HUES6 (cell line): ENCODE measurements at regions not wholly inside any gene's neighbourhood (a gene's known extent, or its start where the extent isn't known, plus 50 kb on each side); places are given as distances from the start of the nearest gene placed in this dataset.

Source experiments
- H3K27ac ChIP-seq: 2 replicates; pipeline ENCODE4 v1.7.0; 2013; ENCODE audit warnings: low read depth, mild to moderate bottlenecking, low read length, inconsistent platforms
- H3K27me3 ChIP-seq: 2 replicates; pipeline ENCODE4 v1.6.1; 2013; ENCODE audit warnings: low read length; ENCODE audit not compliant: control insufficient read depth, insufficient read depth
- H3K36me3 ChIP-seq: 2 replicates; pipeline ENCODE4 v1.6.1; 2013; ENCODE audit warnings: low read length; ENCODE audit not compliant: control insufficient read depth, insufficient read depth
- H3K4me1 ChIP-seq: 2 replicates; pipeline ENCODE4 v1.6.1; 2013; ENCODE audit warnings: low read length; ENCODE audit not compliant: control insufficient read depth, insufficient read depth
- H3K4me3 ChIP-seq: 2 replicates; pipeline ENCODE4 v1.5.1; 2013; ENCODE audit warnings: low read depth, low read length
- H3K9ac ChIP-seq: one replicate; pipeline ENCODE4 v1.6.1; 2013; ENCODE audit warnings: mild to moderate bottlenecking, low read length
- H3K9me3 ChIP-seq: 2 replicates; pipeline ENCODE4 v1.6.1; 2013; ENCODE audit warnings: low read depth, low read length; ENCODE audit not compliant: control insufficient read depth, insufficient read depth

DNA sequence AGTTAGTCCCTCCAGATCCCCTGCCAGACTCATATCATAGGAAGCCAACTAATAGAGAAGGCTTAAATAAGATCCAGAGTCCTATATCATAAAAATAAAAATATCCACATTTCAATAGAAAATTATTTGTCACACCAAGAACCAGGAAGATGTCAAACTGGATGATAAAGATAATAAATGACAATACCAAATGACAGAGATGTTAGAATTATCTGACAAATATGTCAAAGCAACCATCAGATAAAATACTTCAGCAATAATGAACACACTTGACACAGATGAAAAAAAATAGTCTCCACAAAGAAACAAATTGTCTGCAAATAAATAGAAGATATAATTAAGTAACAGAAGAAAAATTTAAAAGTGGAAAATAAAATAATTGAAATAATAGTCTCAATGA lies 300.7 kb upstream of the FTMT start:
- no peak overlapping the region for H3K4me3 ChIP-seq
- H3K9ac ChIP-seq = no peak overlapping the region
- H3K36me3 ChIP-seq = no peaks in the 10 kb centered on the region
- H3K4me1 ChIP-seq = no peaks in the 10 kb centered on the region
- no peaks in the 10 kb centered on the region for H3K9me3 ChIP-seq
- no peaks in the 10 kb centered on the region for H3K27me3 ChIP-seq
- H3K27ac ChIP-seq = no peak overlapping the region

DNA sequence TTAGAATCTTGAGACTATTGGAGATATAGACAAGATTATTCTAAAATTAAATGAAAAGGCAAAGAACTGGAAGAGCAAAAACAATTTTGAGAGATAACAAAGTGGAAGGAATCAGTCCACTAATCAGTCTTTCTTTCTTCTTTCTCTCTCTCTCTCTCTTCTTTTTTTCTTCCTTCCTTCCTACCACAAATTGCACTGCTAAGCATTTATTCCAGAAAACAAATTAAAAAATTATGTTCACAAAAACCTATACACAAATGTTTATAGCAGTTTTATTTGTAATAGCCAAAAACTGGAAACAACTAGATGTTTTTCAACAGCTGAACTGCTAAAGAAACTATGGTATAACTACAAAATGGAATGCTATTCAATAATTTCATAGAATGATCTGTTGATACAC lies 291.9 kb upstream of the FTMT start:
- Histone ChIP-seq H3K36me3 (no peaks in the 10 kb centered on the region), H3K27ac (no peak overlapping the region), H3K9ac (no peak overlapping the region), H3K4me3 (no peak overlapping the region), H3K27me3 (no peaks in the 10 kb centered on the region), H3K9me3 (no peaks in the 10 kb centered on the region), H3K4me1 (no peaks in the 10 kb centered on the region)

DNA sequence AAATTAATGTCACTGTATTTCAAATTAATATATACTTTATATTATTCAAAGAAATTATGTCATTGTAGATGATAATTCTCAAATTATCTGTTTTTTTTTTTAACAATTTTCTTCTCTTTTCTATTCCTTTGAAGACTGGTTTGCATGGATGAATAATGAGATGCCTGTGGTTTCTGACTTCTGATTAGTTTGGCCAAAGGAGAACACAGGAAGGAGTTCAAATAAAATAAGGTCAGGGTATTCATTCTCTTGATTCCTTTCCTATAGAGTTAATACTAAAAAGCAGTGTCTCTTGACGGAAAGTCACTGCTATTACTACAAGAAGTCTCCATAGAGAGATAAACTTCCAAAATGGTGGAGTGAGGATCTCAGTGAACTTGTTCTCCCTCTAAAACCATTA lies 279.6 kb upstream of the FTMT start:
- no peaks in the 10 kb centered on the region for H3K27me3 ChIP-seq
- H3K9ac ChIP-seq = no peak overlapping the region
- H3K4me1 ChIP-seq = no peaks in the 10 kb centered on the region
- H3K9me3 ChIP-seq = no peaks in the 10 kb centered on the region
- no peaks in the 10 kb centered on the region for H3K36me3 ChIP-seq
- no peak overlapping the region for H3K27ac ChIP-seq
- H3K4me3 ChIP-seq = no peak overlapping the region

DNA sequence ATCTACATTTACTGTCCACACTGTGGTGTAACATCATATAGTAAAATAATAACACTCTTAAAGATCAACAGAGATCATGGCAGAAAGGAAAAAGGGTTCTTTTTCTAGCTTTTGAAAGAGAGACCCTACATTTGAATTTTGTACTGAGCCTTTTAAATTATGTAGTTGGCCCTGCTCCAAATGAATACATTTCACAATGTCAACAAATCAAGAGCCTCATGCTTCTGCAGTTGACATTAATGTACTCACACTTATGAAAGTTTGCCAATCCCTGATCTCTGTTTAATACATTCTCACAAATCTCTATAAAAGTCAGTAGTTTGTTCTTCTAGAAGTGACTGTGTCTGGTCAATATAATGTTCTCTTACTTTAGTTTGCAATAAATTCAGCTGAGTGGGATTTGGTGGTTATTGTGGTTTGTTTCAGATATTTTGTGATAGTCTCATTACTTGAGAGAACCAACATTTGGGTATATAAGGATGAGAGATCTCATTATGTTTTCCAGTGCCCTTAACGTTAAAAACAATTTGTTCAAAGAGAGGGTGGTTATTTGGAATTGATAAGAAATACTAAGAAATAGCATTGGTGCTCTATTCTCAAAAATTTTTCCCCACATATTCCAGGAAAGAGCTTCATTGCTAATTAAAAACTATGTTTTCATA lies 277.8 kb upstream of the FTMT start:
- H3K9me3 ChIP-seq = no peaks in the 10 kb centered on the region
- H3K4me1 ChIP-seq = no peaks in the 10 kb centered on the region
- H3K4me3 ChIP-seq = no peak overlapping the region
- no peaks in the 10 kb centered on the region for H3K36me3 ChIP-seq
- no peak overlapping the region for H3K27ac ChIP-seq
- no peak overlapping the region for H3K9ac ChIP-seq
- no peaks in the 10 kb centered on the region for H3K27me3 ChIP-seq

DNA sequence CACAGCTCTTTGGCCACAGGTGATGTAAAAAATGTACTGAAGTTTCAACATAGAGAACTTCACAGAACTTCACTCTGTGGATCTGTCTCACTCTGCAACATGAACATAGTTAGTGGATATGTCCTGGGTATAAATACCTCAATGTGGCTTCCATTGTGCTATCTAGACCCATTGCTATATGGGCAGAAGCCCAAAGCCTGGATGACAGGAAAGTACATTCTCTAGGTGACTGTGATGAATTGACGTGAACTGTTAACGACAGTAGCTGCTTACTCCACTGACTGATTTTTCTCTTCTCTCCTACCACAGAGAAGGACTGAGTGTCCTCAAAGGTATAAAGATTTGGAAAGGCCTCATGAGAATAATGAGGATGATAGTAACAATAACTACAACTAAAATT lies 270.1 kb upstream of the FTMT start:
- Histone ChIP-seq H3K4me1 (no peaks in the 10 kb centered on the region), H3K27me3 (no peaks in the 10 kb centered on the region), H3K9me3 (no peaks in the 10 kb centered on the region), H3K36me3 (no peaks in the 10 kb centered on the region), H3K27ac (no peak overlapping the region), H3K9ac (no peak overlapping the region), H3K4me3 (no peak overlapping the region)

DNA sequence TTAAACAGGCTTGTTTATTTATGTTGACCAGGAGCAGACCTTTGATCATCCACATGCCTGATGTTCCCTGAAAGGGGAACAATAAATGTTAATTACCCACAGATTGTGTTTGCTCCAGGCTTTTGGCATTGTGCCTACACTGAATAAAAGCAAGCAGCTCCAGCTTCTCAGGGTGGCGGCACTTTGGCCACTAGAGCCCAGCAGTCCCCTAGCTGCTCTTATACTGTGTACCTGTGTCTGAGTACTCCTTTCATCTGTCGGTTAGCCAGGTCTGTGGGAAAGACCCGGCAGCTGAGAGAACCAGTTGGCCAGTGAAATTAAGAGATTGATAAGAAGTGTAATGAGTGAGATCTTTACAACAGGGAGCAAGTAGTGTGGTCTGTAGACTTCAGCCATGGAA lies 254.8 kb upstream of the FTMT start:
- H3K36me3 ChIP-seq = no peaks in the 10 kb centered on the region
- H3K4me1 ChIP-seq = no peaks in the 10 kb centered on the region
- no peak overlapping the region for H3K4me3 ChIP-seq
- no peak overlapping the region for H3K27ac ChIP-seq
- peaks cover 24% of the 10 kb centered on the region for H3K9me3 ChIP-seq
- H3K9ac ChIP-seq = no peak overlapping the region
- no peaks in the 10 kb centered on the region for H3K27me3 ChIP-seq

DNA sequence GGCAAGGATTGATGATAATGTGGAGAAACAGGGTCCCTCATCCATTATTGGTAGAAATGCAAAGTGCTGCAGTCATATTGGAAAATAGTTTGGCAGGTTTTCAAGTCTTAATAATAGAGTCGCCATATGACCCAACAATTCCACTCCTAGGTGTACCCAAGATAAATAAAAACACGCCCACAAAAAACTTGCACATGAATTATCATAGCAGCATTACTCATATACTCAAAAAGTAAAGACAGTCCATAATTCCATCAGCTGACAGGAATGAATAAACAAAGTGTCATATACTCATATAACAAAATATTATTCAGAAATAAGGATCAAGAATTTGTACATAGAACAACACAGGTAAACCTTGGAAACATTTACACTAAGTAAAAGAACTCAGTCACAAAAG lies 242.9 kb upstream of the FTMT start:
- Histone ChIP-seq H3K27me3 (no peaks in the 10 kb centered on the region), H3K9me3 (no peaks in the 10 kb centered on the region), H3K27ac (no peak overlapping the region), H3K36me3 (no peaks in the 10 kb centered on the region), H3K4me3 (no peak overlapping the region), H3K9ac (no peak overlapping the region), H3K4me1 (no peaks in the 10 kb centered on the region)

DNA sequence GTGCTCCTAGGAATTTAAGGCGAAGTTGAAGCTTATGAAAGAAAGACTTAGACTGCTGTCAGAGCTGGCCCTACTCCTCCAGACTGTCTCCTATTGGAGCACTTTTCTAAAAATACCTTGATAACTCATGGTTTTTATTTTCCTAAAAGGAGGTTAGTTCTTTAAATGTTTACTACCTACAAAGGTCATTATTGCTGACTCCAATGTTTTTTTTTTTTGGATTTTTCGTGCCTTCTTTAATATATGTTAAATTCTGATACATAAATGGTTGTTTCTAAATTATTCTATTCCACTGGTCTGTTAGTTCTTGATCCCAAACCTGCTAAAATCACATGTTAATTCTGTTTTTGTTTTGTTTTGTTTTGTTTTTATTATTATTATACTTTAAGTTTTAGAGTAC lies 227.6 kb upstream of the FTMT start:
- H3K4me3 ChIP-seq = no peak overlapping the region
- H3K9ac ChIP-seq = no peak overlapping the region
- no peaks in the 10 kb centered on the region for H3K9me3 ChIP-seq
- no peaks in the 10 kb centered on the region for H3K4me1 ChIP-seq
- no peaks in the 10 kb centered on the region for H3K27me3 ChIP-seq
- no peak overlapping the region for H3K27ac ChIP-seq
- no peaks in the 10 kb centered on the region for H3K36me3 ChIP-seq

DNA sequence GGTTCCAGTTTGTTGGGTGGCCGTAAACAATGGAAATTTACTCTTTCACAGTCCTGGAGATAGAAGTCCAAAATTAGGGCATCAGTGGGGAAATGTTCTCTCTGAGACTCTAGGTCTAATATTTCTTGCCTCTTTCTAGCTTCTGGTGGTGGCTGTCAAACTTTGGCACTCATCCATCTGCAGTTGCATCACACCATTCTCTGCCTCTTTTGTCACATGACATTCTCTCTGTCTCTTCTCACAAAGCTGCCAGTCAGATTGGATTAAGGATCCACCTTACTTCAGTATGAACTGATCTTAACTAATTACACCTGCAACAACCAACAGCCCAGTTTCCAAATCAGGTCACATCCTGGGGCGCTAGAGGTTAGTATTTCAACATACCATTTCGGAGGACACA lies 222.9 kb upstream of the FTMT start:
- Histone ChIP-seq H3K9ac (no peak overlapping the region), H3K36me3 (no peaks in the 10 kb centered on the region), H3K27me3 (no peaks in the 10 kb centered on the region), H3K4me3 (no peak overlapping the region), H3K9me3 (no peaks in the 10 kb centered on the region), H3K27ac (no peak overlapping the region), H3K4me1 (no peaks in the 10 kb centered on the region)

DNA sequence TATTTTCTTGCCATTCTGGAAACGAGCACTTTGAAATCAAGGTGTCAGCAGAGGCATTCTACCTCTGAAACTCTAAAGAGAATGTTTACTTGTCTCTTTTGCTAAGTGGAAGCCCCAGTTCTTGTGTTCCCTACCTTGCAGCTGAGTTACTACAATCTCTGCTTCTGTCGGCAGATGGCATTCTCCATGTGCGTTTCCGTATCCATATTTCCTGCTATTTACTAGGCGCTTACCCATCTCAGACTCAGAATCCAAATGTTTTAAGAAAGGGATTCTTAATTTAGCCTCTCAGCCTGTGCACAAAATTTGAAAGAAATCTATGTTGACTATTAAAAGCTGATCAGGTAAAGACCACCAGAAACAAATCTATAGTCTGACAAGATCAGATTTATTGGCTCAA lies 221.3 kb upstream of the FTMT start:
- Histone ChIP-seq H3K9me3 (no peaks in the 10 kb centered on the region), H3K9ac (no peak overlapping the region), H3K4me1 (no peaks in the 10 kb centered on the region), H3K27me3 (no peaks in the 10 kb centered on the region), H3K27ac (no peak overlapping the region), H3K4me3 (no peak overlapping the region), H3K36me3 (no peaks in the 10 kb centered on the region)

DNA sequence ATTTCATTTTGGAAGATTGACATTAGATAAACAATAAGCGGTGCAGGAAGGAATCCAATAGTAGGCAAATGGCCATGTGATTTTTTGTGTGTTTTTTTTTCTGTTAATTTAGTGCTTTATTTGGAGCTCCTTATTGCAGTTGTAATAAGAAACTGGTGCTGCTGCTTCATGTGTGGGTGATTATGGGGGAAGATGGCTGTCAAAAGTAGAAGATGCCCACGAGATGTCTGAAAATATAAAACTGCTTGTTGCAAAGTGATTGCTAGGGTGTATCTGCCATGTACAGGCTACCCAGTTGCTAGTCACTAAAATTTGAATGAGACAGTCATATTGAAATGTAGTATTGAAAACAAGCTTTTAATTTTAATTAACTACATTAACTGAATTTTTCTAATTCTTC lies 216.7 kb upstream of the FTMT start:
- Histone ChIP-seq H3K4me3 (no peak overlapping the region), H3K27ac (no peak overlapping the region), H3K9me3 (no peaks in the 10 kb centered on the region), H3K4me1 (no peaks in the 10 kb centered on the region; the same call in 1 of the 2 replicates), H3K27me3 (no peaks in the 10 kb centered on the region), H3K9ac (no peak overlapping the region), H3K36me3 (no peaks in the 10 kb centered on the region)

DNA sequence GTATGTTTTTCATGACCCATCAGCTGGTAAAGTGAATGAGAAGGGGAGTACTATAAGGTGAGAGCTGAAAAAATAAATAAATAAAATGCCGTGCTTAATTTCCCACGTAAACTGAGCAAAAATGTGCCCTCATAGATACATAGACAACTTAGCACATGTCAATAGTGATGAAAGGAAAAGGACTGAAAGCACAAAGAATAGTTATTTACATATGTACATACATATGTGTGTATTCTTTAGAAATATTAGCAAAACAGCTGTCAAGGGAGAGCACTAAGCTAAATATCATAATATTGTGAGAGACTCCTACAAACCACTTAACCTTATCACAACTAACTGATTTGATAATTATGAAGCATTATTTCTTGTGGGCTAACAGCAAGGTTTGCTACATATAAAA lies 213.6 kb upstream of the FTMT start:
- Histone ChIP-seq H3K9me3 (no peaks in the 10 kb centered on the region), H3K9ac (no peak overlapping the region), H3K4me3 (no peak overlapping the region), H3K27me3 (no peaks in the 10 kb centered on the region), H3K27ac (no peak overlapping the region), H3K4me1 (no peaks in the 10 kb centered on the region; the same call in 1 of the 2 replicates), H3K36me3 (no peaks in the 10 kb centered on the region)
